ENCODE measurements at regions not wholly inside any gene's neighbourhood (a gene's known extent, or its start where the extent isn't known, plus 50 kb on each side); places are given as distances from the start of the nearest gene placed in this dataset.
"Not testable (repeated sequence)": the region's sequence is repeated elsewhere in the genome, so short reads cannot be mapped to it uniquely, and the experiment has no call there.

DNA sequence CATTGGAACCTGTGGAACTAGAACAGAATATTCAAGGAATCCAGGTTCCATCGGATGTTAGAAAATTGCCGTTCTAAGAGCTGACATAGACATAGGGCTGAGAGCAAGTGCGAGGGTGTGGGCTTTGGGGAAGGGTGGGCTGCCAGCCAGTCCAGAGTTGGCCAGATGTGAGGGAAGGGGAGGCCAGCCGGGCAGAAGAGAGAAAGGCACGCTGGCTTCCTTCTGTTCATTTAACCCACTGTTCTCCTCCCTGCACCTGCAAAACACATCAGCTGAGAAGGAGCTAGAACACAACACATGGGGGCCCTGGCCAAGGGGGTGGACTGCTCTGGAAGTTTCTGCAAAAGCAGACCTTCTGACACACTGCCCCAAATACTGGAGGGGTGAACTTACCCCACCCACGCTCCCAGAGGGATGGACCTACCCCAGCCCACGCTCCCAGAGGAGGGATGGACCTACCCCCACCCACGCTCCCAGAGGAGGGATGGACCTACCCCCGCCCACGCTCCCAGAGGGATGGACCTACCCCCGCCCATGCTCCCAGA, 98.0 kb downstream of the SHANK2 start:
- no peak for TF ChIP-seq POLR2A (IDR thresholded peaks at IDR 0.05)
- TF ChIP-seq, protein P1, sequence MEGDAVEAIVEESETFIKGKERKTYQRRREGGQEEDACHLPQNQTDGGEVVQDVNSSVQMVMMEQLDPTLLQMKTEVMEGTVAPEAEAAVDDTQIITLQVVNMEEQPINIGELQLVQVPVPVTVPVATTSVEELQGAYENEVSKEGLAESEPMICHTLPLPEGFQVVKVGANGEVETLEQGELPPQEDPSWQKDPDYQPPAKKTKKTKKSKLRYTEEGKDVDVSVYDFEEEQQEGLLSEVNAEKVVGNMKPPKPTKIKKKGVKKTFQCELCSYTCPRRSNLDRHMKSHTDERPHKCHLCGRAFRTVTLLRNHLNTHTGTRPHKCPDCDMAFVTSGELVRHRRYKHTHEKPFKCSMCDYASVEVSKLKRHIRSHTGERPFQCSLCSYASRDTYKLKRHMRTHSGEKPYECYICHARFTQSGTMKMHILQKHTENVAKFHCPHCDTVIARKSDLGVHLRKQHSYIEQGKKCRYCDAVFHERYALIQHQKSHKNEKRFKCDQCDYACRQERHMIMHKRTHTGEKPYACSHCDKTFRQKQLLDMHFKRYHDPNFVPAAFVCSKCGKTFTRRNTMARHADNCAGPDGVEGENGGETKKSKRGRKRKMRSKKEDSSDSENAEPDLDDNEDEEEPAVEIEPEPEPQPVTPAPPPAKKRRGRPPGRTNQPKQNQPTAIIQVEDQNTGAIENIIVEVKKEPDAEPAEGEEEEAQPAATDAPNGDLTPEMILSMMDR (IDR thresholded peaks at IDR 0.05) = no peak
- no peak for DNase-seq
- peaks cover 0 to 30% (median 5%) of the 10 kb centered on the region in 4 donors for H3K4me1 ChIP-seq
- no peak for ATAC-seq
- intact Hi-C loops (cut with DNase I) = no loop called here
- no peaks in the 10 kb centered on the region for H3K27me3 ChIP-seq
- H3K27ac ChIP-seq = peak overlapping the region in 2 of 3 donors; percentile 82 to 97
- H3K36me3 ChIP-seq = no peaks in the 10 kb centered on the region
- no peak overlapping the region for H3K4me3 ChIP-seq
- no peaks in the 10 kb centered on the region for H3K9me3 ChIP-seq
- WGBS (ENCODE audit: insufficient coverage, low coverage, low lambda C conversion rate, missing lambda C conversion rate) = 90% methylated on average over 2 of the region's 11 CpGs

DNA sequence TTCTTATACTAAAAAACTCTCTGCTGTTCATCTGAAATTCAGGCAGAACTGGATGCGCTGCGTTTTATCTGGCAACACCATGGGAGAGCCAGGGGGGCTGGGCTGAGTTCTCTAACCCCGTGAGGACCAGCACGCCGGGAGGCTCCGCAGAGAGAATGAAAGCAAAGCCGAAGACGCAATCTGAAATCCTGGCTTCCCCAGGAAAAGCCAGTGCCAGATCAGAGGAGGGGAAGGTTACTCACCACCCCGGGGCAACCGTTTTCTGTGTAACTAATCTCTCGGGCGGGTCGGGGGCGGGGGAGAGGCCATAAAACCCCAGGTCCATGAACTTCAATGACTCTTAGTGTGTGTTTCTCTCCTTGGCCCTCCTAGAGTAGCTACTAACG, 99.4 kb downstream of the SHANK2 start:
- peak overlapping the region in 2 of 3 donors; percentile 43 to 45 for H3K4me3 ChIP-seq
- TF ChIP-seq POLR2A (IDR thresholded peaks at IDR 0.05) = no peak
- no peaks in the 10 kb centered on the region for H3K27me3 ChIP-seq
- DNase-seq (peak; percentile 44 to 63 (median 58)), ATAC-seq (peak; percentile 58 to 71 (median 68))
- H3K4me1 ChIP-seq = peaks cover 0 to 20% (median 5%) of the 10 kb centered on the region in 4 donors
- no peaks in the 10 kb centered on the region for H3K36me3 ChIP-seq
- H3K9me3 ChIP-seq = no peaks in the 10 kb centered on the region
- intact Hi-C loops (cut with DNase I) = no loop called here
- 2% methylated on average over 15 of the region's 15 CpGs for WGBS (ENCODE audit: insufficient coverage, low coverage, low lambda C conversion rate, missing lambda C conversion rate)
- H3K27ac ChIP-seq = peak overlapping the region; percentile 38 to 97 (median 82)

DNA sequence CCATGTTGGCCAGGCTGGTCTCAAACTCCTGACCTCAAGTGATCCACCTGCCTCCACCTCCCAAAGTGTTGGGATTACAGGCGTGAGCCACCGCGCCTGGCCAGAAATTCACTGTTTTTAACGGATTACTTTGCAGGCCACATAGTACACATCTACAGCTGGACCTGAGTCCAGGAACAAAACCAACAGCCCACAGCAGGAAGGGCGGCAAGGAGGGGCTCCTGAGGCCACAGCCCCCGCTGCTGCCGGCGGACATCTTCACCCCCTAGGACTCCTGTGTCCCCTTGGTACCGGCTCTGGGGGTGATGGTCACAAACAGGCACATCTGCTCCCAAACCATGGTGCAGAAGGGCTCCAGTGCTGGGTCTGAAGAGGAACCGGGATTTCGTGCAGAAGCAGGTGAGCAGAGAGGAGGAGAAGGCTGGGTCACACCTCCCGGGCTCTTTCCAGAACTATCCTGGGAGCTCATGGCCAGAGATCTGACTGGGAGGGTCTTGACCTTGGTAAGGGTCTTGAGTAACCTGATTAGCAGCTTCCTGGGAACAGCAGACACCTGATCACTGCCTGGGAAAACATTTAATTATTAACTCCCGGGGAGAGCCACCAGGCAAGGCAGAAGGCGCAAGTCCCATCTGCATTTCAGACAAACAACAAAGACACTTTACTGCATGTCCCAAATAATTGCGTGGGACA, 99.9 kb downstream of the SHANK2 start:
- H3K9me3 ChIP-seq; intact Hi-C loops (cut with DNase I); H3K36me3 ChIP-seq; H3K27me3 ChIP-seq: not testable (repeated sequence)
- peak in 2 of 3 donors; percentile 50 to 64 for DNase-seq
- H3K4me1 ChIP-seq = peaks cover 0 to 20% (median 5%) of the 10 kb centered on the region in 4 donors
- 14% methylated on average over 8 of the region's 15 CpGs for WGBS (ENCODE audit: insufficient coverage, low coverage, low lambda C conversion rate, missing lambda C conversion rate)
- H3K4me3 ChIP-seq = peak overlapping the region in 2 of 3 donors; percentile 43 to 45
- peak; percentile 62 to 69 (median 66) for ATAC-seq
- peak overlapping the region; percentile 38 to 97 (median 82) for H3K27ac ChIP-seq

DNA sequence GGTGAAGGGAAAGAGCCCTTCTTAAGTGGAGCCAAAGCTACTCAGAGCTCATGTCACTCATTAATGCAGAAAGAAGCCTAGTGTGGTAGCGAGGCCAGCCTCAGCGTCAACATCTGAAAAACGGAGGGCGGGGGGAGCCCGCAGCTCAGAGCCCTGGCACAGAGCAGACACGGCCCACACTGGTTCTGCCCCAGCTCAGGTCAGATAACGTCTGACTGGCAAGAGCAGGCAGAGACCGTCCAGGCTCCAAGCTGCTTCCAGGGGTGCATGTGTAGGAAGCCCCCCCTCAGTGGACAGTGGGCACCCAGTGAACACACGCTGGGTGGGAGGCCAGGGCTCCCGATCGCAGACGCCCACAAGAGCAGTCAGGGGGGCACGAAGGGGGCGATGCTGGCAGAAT, 100.8 kb downstream of the SHANK2 start:
- DNase-seq (no peak), ATAC-seq (no peak)
- no peaks in the 10 kb centered on the region for H3K27me3 ChIP-seq
- intact Hi-C loops (cut with DNase I) = no loop called here
- peaks cover 0 to 20% (median 5%) of the 10 kb centered on the region in 4 donors for H3K4me1 ChIP-seq
- H3K4me3 ChIP-seq = no peak overlapping the region
- 90% methylated on average over 2 of the region's 14 CpGs for WGBS (ENCODE audit: insufficient coverage, low coverage, low lambda C conversion rate, missing lambda C conversion rate)
- TF ChIP-seq, protein P1 (IDR thresholded peaks at IDR 0.05) = no peak
- TF ChIP-seq POLR2A (IDR thresholded peaks at IDR 0.05) = no peak
- peak overlapping the region in 1 of 3 donors; percentile 97 for H3K27ac ChIP-seq
- no peaks in the 10 kb centered on the region for H3K36me3 ChIP-seq
- H3K9me3 ChIP-seq = no peaks in the 10 kb centered on the region

DNA sequence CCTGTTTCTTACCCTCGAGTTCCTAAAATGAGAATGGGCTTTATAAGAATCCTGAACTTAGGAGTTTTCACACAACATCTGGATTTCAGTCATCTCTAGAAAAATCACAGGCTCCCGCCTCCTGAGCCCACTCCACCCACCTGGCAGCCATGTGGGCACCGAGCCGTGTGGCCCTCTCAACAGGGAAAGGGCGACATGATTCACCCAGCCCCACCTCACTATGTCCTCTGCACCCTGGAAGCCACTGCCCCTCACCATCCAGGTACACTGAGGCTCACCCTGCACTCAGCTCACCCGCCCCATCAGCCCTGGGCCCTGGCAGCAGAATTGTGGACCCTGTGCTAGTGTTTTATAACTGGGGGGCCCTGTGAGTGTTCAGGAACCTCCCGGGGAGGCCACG, 101.5 kb downstream of the SHANK2 start:
- intact Hi-C loops (cut with DNase I) = no loop called here
- Histone ChIP-seq H3K27ac (no peak overlapping the region), H3K4me3 (no peak overlapping the region), H3K36me3 (no peaks in the 10 kb centered on the region), H3K4me1 (peaks cover 0 to 20% (median 5%) of the 10 kb centered on the region in 4 donors), H3K27me3 (no peaks in the 10 kb centered on the region), H3K9me3 (no peaks in the 10 kb centered on the region)
- TF ChIP-seq, protein P1 (IDR thresholded peaks at IDR 0.05) = no peak
- no peak for TF ChIP-seq POLR2A (IDR thresholded peaks at IDR 0.05)
- no peak for DNase-seq
- no CpG with 5 or more reads among the region's 8 CpGs for WGBS (ENCODE audit: insufficient coverage, low coverage, low lambda C conversion rate, missing lambda C conversion rate)
- no peak for ATAC-seq
